Suppressor macrophage (primary cell): ENCODE measurements at regions not wholly inside any gene's neighbourhood (a gene's known extent, or its start where the extent isn't known, plus 50 kb on each side); places are given as distances from the start of the nearest gene placed in this dataset.
"Not testable (repeated sequence)": the region's sequence is repeated elsewhere in the genome, so short reads cannot be mapped to it uniquely, and the experiment has no call there.

ENCODE experiments used
- DNase-seq, 4 experiments: peaks; one replicate each; pipeline ENCODE4 v3.0.0-alpha.2; 2020 to 2022

DNA sequence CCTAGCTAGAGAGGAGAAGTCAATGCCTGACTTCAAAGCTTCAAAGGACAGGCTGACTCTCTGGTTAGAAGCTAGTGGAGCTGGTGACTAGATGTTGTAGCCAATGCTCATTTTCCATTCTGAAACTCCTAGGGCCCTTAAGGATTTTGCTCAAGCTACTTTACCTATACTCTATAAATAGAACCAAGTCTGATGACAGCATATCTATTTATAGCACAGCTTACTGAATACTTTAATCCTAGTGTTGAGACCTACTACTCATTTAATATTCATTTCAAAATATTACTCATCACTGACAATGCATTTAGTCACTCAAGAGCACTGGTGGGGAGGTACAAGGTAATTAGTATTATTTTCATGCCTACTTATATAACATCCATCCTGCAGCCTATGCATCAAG, 137.2 kb upstream of the PELI2 start:
- no peak for DNase-seq

DNA sequence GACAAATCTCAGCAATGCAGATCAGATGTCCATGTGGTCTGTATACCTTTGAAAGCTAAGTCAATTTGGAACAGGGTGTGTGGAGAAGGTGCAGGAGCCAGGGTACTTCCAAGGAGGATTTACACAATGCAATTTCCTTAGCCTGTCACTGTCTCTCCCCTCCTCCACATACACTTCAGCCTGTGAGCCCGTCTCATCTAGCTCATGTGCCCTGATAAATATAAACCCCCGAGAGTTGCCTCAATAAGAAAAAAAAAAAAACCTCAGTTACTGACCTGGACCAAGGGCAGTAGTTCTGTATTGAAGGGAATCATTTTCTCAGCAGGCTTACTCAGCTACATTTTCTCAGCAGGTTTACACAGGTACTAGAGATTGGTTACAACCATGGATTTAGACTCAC, 132.1 kb upstream of the PELI2 start:
- no peak for DNase-seq

DNA sequence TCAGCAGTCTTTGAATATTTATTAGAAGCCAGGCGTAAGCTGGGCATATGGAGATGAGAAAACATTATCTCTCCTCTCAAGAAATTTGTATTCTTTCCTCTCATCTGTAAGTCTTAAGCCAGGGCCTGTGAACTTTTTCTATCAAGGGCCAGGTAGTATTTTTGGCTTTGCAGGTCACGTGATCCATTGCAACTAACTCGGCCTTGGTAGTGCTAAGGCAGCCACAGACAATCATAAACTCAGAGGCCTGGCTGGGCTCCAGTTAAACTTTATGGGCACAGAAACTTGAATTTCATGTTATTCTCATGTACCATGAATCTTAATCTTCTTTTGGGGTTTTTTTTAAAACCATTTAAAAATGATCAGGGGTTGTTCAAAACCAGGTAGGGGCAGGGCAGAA, 117.4 kb upstream of the PELI2 start:
- DNase-seq, result no peak

DNA sequence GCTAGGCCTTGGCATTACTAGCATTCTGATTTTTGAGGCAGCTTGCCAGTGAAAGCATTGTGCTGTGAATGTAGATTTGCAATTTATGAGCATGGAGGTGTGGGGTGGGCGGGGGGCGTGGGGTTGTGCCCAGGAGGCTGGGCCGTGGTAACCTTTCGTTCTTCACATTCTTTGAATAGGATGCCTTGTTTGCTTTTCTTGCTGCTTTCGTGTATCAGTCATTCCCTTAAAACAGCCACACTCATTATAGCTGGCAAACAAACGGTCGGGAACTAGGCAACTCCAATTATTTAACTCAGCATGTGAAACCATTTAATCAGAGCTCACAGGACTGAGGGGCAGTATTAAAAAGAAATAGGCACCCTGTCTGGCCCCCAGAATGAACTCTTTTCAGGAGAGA, 115.9 kb upstream of the PELI2 start:
- DNase-seq, result no peak

DNA sequence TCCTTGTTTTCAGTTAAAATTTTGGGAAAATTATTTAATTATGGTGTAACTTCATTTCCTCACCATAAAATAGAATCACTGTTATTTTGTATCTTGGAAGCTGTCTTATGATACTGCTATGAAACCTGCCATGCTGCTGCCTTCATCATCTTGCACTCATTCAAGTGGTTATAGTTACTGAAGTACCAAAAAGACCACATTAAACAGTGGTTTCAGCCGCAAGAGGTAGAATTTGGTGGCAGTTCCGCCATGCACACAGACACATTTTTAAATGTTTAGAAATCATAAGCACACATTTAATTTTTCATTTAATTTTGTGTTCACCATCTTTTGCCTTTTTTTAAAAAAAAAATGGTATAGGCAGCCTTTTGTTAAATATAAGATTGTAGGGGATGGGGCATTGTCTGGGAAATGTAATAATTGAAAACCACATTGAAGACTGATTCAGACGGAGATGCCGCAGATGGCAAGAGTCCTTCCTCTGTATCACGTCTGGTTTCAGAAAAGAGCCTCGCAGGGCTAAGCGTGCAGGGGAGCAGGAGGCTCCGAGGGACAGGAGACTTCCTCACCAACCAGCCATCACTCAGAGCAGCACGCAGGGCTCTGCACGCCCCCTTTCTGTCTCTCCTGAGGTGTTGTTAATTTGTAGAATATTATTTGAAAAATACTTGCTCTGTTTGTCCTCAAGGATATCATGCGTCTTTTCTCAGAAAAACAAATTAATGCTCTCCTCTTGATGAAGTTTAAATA, 115.2 kb upstream of the PELI2 start:
- DNase-seq, result no peak

DNA sequence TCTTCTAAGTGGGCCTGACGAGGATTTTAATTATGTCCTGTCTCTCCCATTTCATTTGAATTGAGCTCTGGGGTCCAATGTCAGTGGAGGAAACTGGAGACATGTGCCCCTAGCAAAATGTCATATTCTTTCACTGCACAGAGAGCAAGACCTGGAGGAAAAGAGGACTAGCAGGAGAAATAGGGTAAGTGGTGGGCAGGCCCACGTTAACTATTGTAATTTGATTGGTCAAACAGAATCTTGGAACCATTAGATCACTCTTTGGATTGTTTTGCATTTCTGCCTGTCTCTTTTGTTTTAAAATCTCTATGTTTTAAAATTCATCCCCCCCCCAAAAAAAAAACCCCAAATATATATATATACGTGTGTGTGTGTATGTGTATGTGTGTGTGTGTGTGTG, 113.9 kb upstream of the PELI2 start:
- no peak for DNase-seq

DNA sequence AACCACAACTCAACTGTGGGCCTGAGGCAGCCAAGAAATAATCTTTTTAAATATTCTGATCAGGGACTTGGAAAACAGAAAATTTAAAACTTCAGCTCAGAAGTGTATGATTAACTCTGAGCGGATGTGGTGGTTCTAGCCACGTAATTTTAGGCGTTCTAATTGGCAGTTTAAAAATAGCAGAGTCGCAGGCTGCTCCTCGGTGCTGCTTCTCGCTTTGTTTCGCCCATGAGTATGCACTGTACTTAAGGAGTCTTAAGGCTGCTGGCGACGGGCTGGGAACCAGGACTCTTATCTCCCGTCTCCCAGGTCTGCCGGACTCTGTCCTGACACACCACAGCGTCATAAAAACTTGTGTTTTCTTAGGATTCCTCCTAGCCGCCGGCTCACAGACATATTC, 113.4 kb upstream of the PELI2 start:
- DNase-seq, result peak in 3 of 4 experiments; percentile 26 to 35 (median 27)

DNA sequence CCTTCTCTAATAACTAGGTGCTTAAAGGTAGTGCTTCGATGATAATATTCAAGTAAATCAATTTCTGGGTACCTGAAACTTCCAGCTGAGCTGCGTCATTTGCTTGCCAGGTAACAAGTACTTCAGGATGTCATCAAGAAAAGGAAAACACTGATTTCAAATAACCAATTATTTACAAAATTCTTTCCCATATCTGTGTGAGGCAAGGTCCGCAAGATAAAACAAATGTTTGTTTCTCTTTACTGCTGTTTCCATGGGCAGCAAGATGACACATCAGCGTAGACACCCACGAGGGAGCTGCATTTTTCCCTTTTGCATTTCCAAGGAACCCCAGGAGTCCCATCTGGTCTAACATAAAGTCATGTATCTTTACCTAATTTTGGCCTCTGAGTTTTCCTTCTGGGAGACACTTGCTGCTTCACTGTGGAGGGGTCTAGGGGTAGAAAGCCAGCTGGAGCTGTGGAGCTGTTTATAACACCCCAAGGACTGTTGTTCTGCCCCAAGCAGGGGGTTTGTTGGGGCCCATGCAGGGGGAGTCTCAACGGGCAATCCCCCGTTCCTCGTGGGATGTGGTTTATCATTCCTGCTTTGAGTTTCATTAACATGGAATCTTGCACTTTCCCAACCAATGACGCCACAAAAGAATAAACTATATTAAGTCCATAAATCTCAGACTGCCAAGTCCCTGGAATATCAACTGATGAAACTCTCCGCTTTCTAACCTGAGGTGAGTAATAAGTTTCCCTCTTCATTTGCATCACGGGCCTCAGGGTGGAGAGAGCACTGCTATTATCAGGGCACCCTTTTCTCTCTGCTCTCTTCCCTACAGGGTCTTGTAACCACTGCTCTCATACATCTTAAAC, 112.8 kb upstream of the PELI2 start:
- peak in 2 of 4 experiments; percentile 11 to 15 for DNase-seq

DNA sequence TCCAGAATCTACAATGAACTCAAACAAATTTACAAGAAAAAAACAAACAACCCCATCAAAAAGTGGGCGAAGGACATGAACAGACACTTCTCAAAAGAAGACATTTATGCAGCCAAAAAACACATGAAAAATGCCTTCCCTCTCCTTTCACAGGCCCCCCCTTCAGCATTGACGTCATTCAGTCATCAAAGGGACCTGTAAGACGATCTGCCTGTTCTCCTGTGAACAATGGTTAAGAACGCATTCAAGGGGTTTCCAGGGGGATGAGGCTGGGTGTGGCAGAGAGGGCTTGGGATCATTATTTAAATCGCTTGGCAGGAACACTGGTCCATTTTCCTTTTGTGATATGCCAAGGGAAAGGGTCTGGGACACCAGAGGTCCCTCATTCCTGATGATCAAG, 110.7 kb upstream of the PELI2 start:
- not testable (repeated sequence) for DNase-seq

DNA sequence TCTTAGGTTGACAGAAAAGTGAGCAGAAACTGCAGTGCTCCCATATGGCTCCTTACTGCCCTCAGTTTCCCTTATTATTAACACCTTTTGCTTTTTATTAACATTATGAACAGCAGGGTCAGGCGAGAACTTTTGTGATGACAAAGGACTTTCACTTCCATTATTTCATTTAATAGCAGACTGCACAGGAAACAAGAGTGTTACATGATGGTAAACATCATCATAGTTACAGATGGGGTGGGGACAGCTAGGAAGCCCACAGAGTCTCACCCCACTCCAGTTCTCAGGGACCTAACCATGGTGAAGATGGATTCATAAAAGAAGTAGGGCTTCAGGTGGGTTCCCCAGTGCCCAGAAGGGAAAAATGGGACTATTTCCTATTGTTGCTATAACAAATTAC, 110.1 kb upstream of the PELI2 start:
- peak in 3 of 4 experiments; percentile 8 to 58 (median 32) for DNase-seq

DNA sequence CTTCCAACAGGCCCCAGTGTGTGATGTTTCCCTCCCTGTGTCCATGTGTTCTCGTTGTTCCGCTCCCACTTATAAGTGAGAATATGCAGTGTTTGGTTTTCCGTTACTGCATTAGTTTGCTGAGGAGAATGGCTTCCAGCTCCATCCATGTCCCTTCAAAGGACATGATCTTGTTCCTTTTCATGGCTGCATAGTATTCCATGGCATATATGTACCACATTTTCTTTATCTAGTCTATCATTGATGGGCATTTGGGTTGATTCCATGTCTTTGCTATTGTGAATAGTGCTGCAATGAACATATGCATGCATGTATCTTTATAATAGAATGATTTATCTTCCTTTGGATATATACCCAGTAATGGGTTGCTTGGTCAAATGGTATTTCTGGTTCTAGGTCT, 109.5 kb upstream of the PELI2 start:
- DNase-seq, result not testable (repeated sequence)

DNA sequence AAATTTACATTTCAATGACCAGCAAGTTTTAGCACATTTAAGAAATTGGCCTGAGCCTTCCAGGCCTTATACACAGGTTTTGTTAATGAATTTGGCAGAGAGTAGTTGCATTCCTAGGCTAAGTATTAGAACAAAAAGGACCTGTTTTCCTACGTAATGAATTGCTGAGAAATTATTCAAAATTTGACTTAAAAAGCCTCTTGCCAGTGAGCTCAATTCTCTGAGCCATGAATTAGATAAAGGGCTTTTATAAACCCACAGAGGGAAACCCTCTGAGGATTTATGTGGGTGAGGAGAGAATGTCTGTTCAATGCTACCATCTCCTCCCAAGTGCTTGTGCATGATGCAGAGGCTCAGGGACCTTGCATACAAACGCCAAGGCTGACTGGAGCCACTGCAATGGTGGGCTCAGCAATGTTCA, 94.5 kb upstream of the PELI2 start:
- DNase-seq, result no peak

DNA sequence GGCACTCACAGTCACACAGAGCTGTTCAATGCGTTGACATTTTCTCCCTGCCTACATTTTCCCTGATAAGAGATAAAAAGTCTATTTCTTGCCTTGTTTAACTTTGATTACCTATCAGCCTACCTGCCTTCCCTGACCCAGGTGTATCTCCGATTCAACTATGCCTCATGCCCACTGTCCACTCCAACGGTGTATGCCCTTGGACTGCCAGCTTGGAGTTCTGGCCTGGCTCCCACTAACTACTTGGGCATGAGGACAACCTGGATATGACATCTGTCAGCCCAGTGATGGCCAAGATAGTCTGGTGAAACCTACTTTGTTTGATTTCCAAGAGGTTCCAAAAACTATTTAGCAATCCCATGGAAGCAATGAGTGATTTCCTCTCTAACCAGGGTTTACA, 93.0 kb upstream of the PELI2 start:
- no peak for DNase-seq

DNA sequence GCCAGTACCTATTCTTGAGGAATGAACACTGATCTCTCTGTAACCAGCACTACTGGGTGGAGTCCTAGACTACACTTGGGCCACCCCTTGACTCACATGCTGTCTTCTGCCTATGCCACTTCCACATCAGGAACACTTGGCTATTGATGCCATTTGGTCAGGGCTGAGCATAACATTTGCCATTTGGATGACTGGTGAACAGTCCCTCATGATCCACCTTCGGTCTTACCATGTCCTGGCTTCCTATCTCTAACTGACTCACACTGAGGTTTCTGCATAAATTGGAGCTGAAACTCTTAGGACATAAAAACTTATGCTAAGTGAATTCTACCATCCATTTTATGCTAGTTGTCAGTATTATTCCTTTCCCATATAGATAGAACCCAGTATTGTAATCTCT, 91.7 kb upstream of the PELI2 start:
- no peak for DNase-seq

DNA sequence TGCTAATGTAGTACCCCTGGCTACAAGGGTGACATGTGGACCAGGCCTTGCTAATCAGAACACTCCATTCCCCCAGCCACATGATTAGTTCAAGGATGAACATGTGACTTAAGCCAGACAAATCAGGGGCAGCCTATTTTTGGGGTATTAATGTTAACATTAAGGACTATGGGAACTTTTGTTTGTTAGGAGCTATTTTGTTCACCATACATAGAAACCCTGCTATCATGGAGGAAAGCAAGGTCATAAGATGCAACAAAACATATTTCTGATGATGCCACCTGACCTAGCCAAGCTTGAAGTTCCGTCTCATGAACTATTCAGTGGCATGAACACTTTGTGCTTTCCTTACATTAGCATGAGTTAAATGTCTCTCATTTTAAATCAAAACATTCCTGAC, 90.8 kb upstream of the PELI2 start:
- DNase-seq, result no peak

DNA sequence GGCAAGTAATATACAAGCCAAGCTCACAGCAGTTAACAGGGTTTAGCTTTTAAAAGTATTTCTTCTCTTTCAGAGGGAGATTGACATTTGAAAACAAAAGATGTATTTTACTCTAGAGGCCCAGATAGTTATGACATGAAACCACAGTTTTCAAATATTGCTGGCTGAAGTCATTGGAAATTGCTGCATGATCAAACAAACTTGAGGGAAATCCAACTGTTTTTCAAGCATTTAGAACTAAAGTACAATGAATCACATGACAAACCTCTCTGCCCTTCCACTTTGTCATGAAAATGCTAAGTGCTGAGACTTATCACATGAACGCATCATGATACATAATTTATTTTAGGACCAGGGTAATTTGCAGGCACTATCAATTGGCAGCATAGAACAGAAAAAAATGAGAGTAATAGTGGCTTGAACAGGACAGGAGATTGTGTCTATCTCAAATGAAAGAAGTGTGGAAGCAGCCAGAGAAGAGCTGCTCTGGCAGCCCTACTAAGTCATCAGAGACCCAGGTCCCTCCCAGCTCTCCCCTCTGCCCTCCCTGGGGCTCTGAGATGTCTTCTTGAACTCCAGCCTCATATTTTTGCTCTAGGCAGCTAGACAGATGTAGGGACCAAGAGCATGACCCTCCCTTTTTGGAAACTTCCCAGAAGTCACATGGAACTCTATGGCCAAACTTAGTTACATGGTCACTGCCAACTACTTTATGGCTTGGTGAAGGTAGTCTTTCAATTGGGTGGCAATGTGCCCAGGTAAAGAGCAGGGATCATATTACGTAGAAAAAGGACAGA, 90.1 kb upstream of the PELI2 start:
- no peak for DNase-seq

DNA sequence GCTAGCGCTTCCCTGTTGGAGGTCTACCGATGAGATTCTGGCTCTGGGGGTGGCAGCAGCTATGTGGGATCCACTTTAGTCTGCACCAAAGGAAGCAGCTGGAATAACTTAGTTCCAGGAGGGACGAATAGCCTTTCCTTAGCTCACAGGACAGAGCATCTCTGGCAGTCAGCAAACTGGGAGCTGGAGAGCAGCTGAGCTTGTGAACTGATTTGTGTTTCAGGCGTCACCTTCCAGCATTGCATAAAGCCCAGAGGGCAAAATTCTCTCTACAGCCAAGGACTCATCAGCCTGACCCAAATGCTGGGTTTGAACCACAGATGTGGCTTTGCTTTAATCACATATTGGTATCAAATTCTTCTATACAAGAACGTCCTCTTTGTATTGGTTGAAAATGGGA, 81.9 kb upstream of the PELI2 start:
- no peak for DNase-seq

DNA sequence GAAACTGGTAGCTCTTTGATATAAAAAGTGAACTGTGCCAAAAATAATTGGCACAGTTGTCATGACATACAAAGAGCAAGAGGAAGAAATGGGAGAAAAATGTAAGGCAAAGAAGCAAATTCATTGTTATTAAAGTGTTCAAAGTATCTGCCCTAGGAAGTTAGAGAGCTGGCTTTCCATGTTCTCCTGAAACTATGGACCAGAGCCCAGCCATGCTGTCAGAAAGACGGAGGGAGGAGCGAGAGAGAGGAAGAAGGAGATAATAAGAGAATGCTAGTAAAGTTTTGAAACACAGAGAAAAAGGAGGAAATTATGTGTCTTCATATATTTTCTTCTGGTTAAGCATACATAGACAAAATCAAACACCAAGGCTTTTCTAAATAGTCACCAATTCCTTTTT, 78.1 kb upstream of the PELI2 start:
- no peak for DNase-seq

DNA sequence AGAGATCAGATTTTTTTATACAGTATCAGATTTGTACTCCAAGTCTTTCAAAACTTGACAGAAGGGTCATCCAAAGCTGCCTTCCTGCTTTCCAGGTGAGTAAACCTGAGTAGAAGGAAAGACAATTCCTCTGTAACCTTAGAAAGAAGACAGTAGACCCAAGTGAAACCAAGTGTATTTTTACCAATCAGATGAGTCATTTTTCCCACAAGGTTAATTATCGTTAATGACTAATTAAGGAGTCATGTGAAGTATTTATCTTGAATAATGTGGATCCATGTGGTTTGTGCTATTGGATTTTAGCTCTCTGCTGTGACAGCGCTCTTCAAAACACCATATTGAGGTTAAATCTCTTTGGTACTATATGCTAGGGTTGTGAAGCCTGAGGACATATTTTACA, 74.0 kb upstream of the PELI2 start:
- DNase-seq, result no peak

DNA sequence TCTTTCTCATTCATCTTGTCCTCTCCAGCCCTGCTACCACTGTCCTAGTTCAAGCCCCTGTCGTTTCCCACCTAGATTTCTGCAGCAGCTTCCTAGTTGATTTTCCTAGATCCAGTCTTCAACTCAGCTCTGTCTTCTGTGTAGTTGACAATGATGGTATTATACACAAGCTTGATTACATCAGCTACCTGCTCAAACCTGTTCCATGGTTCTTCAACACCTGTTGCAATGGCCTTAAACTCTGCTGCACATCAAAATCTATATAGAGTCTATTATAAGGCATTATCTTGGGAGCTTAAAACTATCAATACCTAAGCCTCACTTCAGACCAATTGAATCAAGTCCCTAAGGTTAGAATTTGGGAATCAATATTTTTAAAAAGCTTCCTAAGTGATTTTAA, 71.7 kb upstream of the PELI2 start:
- DNase-seq, result no peak

DNA sequence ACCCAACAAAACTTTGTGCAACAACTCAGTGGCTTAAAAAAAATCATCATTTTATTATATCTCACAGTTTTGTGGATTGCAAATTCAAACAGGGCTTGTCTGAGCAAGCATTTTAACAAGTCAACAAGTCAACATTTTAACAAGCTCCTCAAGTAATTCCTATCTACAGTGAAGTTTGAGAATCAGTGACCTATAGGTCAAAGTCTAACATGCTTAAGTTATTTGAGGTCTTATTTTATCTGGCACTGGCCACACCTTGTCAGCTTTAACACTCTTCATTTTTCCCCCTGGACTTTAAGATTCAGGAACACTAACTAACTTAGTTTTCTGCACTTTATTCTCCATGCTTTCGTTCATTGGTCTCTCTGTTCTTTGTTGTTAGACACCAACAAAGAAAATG, 71.2 kb upstream of the PELI2 start:
- no peak for DNase-seq

DNA sequence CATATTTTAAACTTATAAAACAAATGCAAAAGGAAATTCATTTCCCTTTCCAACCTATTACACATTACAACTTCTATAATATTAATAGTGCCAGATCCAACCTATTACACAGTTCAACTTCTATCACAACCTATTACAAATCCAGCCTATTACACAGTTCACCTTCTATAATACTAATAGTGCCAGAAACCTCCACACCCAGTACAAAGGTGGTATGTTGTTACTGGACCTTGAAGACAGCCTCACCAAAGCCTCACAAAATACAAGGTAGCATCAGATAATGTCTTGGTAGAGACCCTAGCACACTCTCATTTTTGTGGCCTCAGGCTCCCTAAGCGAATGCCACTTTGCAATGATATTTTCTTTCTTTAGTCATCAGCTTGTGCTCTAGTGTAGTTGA, 68.7 kb upstream of the PELI2 start:
- no peak for DNase-seq

DNA sequence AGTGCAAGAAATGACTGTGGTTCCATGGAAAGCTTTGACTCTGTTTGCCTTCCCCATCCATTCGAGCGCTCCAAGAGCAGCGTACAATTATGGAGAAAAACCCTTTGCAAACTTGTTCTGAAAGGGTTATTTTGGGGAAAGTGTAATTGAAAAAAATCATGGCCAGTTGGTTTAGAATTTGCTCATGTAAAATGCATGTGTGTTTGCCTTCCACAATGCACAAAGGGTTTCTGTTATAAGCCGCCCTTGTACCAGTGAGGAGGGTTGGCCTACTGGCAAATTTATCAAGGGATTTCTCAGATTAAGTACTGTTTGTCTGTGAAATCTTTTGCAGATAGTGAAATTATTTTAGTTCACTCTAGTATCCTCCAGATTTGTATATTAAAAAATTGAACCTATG, 62.7 kb upstream of the PELI2 start:
- no peak for DNase-seq
